ENCODE measurements at regions not wholly inside any gene's neighbourhood (a gene's known extent, or its start where the extent isn't known, plus 50 kb on each side); places are given as distances from the start of the nearest gene placed in this dataset.

GRCh38 chr1:30417001-30417700, 306.2 kb downstream of the MATN1 start:
- DNase-seq: no peak

GRCh38 chr1:30416221-30416820, 307.1 kb downstream of the MATN1 start:
- no peak for DNase-seq

DNA sequence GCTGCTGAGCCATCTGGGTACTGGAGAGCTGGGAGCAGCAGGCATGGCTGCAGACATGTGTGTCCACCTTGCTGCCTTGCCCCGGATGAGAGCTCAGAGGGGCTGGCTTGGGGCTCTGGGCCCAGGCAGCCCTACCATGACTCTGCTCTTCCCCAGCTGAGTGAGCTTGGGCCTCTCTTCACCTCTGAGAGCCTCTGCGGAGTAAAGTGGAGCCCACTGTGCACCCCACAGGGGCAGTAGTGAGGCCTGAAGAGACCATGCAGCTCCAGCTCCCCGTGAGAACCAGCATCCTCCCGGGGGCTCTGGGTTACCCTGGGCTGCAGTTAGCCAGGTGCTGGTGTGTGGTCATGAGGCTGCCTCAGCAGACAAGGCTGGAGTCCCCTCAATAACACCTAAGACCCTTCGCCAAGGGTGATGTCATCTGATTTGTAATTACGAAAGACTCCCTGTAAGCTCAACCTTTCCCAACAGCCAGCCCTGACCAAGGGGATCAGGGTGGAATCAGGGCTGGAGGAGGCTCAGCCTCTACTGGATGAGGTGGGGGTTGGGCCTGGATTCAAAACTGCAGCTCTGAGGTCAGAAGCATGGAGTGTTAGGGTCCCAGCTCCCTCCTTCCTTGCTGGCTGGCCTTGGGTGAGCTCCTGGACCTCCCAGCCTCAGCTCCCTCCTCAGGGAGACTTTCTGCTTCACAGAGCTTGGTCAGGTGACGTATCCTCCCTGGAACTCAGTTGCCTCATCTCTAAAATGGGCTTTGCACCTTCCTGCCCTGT, 308.0 kb downstream of the MATN1 start:
- no peak for DNase-seq

GRCh38 chr1:30414851-30415165, 308.6 kb downstream of the MATN1 start:
- DNase-seq: no peak

DNA sequence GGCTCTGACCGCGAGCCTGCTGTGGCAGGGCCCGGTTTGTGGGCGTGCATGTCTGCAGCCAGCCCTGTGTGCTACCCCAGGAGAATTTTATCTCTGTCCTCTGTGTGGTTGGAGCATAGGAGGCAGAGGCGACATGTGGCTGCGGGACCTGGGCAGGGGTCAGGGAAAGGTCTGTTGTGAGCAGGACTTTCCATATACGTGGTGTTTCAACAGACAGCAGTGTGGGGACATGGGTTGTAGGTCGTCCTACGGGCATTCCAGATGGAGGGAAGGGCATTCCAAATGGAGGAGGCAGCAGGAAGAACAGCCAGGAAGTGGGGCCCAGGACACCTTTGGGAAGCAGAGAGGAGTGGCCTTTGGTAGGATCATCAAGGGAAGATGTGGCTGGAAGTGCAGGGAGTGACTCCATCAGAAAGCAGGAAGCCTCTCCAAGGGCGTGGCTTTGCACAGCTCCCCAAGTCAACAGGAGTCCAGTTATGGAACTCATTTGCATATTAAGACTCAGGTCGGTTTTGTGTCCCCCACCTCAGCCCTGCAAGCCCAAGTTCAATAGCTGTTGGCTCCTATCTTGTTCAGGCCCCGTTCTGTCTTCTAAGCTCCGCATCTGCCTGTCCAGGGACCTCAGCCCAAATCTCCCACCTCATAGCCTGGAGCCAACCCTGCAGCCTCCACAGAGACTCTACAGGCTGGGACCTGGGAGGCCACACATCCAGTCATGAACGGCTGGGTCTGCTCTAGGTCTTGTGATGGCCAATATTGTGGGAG, 309.1 kb downstream of the MATN1 start:
- DNase-seq: no peak

GRCh38 chr1:30413606-30414005, 309.8 kb downstream of the MATN1 start:
- no peak for DNase-seq

DNA sequence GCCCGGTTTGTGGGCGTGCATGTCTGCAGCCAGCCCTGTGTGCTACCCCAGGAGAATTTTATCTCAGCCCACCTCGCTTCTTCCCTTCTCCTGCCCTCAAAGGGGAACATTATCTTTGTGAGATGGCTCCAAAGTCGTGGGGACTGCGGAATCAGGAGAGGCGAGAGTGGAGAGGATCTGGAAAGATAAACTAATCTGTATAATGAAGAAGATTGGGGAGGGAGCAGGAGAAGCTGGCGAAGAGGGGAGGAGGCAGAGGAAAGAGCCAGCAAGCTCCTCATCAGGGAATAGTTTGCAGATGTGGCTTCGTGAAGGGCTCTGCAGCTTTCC, 310.3 kb downstream of the MATN1 start:
- no peak for DNase-seq

DNA sequence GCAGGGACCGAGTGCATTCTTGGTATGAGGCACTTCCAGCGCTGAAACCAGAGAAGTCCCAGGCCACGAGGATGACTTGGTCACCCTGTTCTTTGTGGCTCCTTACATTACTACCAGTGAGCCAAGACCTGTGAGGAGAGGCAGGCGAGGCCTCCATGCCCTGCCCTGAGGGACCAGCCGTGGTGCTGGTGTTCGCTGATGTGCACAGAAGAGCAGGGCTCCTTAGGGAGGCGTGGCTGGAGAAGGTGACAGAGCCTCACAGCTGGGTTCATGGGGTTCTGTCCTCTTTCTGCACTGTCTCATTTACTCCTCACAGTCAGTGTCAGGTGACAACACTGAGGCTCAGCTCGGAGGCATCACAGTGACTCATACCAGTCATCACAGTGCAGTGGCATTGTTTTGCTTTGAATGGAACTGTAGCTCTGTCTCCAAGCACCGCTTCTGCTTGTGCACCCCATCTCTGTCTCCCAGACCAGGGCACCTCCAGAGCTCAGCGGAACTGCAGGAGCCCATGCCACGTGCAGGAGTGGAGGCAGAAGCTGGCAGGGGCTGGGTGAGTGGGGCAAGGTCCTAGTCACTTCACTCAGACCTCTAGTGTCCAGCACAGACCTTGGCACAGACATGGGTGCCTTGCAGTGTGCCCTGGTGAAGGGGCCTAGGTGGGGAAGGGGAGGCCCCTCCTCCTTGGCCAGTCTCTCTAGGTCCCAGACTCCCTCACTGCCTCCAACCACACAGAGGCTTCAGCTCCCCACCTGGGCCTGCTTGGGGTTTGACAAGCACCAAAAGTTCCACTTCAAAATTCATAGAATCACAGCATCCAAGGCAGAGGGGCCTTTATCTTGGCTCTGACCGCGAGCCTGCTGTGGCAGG, 310.9 kb downstream of the MATN1 start:
- no peak for DNase-seq

DNA sequence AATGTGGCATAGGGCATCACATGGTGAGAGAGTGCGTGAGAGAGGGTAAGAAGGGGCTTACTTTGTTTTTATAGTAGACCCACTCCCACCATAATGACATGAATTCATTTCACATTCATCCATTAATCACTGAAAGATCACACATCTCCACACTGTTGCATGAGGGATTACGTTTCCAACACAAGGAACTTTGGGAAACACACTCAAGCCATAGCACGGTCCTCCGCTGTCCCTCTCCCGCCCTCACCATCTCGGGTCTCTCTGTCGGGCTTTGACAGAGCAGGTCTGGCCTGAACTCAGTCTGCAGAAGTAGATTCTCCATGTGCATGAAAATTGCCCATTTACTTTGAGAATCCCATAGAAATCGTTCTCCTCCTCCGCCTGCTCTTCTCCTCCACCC, 312.2 kb downstream of the MATN1 start:
- DNase-seq: no peak

DNA sequence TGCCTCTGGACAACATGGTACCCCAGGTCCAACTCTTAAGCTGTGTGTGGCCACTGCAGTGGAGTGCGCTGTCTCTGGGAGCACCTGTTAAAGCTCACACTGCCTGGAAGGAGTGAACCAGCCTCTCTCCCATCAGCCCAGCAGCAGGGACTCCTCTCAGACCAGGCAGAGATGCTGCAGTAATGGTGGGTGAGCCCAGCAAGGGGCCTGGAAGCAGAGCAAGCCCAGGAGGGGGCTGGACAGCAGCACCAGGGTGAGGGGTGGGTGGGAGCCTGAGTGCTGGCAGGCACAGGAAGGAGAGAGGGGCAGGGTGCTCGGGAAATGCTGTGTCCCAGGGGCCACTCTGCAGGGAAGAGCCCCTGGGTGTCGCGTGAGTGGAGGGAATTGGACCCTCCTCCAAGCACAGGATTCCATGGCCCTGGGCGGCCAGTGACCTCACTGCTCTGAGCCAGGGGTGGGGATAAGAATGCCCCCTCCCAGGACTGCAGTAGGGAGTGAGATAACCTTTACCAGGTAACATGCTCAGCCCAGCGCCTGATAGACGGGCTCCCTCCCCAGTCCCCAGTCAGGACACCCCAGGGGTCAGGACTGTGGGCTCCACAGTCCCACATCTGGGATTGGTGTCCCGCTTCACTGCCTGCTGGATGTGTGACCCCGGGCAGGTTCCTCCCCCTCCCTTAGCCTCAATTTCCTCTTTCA, 313.1 kb downstream of the MATN1 start:
- DNase-seq: no peak

DNA sequence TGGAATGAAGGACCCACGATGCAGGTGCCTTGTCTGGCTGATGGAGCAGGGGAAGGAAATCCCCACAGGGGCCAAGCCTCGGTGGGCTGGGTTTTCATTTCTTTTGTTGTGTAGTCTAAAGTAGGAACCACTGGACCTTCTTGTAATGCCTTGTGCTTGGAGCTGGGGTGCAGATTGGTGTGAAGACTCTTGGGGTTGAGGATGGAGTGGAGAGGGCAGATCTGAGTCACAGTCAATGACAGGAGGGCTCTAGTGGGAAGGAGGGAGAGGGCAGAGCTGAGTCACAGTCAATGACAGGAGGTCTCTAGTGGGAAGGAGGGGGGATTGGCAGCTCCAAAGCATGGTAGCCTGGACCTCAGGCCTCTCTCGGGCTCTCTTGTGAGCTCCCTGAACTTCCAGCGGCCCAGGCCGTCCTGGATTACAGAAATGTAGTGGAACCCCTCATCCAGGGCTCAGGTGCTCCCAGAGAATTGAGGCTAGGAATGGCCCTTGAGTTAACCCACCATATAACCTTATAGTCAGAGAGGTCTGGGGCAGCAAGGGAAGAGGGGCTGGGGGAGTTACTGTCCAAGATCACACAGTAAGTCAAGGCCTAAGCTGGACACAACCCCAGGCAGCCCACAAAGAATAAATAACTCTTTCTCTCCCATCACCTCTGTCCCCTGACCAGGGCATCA, 313.8 kb downstream of the MATN1 start:
- no peak for DNase-seq

DNA sequence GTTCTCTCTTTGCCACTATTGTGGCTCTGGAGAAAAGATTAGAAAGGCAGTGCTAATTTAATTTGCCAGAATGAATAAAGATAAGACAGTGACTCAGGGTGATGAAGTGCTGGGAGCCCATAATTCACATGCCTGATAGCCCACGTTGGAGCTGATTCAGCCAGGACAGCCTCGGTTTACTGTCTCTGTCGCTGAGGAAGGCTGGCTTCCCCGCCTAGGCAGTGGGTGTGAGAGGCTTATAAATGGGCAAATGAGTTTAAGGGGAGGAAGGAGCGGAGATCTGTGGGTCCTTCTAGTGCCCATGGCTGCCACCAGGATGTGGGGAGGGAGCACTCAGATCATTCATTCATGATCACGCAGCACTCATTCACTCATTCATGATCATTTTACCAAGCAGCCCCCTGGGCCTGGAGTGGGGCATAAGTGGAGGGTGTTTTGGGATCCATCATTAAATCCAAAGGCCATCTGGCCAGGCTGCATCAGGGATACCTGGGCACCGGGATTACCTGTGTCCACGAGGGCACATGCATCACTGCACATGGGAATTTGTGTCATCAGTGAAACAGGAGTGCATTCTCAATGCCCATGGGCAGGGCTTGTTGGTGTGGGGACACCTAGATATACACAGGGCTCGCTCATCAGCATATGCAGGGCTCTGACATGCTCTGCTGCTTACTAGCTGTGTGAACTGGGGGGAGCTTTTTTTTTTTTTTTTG, 315.4 kb downstream of the MATN1 start:
- DNase-seq: no peak

- DNase-seq: no peak
Measured at GRCh38 chr1:30406996-30407864, 316.2 kb downstream of the MATN1 start.

GRCh38 chr1:30405631-30406212, 317.7 kb downstream of the MATN1 start:
- DNase-seq: no peak

DNA sequence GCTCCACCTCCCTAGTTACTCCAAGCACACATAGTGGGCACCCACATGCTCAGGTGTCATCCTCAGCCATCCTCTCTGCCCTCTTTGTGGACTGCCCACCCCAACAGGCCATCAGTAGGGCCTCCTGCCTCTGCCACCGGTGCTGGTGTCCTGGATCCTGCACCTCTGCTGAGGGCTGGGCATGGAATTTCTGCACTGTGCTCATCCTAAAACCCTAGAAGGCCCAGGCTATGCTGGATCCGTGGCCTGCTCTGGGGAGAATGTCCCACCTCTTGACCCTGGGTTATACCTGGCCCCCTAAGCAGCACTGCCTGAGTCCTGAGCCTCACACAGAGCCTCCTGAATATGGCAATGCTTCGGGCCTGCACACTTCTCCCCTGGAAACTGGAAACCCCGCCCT, 318.3 kb downstream of the MATN1 start:
- DNase-seq: no peak

- no peak for DNase-seq
Measured at GRCh38 chr1:30404341-30404740, 319.0 kb downstream of the MATN1 start.

DNA sequence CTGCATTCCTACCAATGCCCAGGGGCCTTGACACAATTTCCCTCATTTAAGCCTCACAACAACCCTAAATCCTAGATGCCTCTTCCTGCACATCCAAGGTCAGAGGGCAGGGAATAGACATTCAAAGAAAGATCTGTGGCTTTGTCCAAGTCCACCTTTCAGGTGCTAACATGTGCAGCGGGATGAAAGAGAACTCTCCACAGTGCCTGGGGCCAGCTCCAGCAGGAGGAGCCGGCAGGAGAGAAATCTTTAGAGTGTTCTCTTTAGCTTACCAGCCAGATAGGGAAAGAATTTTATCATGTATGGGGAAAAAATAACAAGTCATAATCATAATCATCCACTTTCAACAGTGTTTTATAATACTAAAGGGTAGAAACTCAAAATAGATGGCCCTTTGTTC, 319.7 kb downstream of the MATN1 start:
- no peak for DNase-seq

DNA sequence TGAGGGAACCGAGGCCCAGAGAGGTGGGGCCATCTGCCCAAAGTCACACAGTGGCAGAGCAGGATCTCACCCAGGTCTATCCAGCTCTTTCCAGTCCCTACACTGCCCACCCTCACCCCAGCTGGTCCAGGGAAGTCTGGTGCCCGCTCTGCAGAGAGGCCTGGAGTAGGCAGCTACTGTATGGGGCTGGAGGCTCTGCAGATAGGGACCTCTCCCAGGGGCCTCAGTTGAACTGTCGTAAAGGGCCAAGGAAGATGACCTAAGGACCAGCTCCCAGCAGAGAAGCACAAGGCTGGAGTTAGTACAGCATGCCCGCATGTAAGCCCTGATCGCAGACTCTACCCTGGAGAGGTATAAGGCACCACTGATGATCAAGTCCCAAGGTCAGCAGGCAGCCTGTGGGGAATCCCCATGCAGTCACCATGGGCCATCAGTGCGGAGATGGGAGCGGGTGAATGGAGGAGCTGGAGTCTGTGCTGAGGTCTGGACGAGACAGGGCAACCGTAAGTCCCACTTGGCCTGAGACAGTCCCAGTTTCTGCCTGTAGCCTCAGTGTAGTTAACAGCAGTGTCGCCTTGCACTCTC, 320.2 kb downstream of the MATN1 start:
- DNase-seq: no peak

GRCh38 chr1:30402031-30402430, 321.4 kb downstream of the MATN1 start:
- no peak for DNase-seq

Measured in CD4-positive, alpha-beta T cell treated with Interleukin-17A for 1 hour (primary cell).